ENCODE measurements at regions not wholly inside any gene's neighbourhood (a gene's known extent, or its start where the extent isn't known, plus 50 kb on each side); places are given as distances from the start of the nearest gene placed in this dataset.
"Not testable (repeated sequence)": the region's sequence is repeated elsewhere in the genome, so short reads cannot be mapped to it uniquely, and the experiment has no call there.

DNA sequence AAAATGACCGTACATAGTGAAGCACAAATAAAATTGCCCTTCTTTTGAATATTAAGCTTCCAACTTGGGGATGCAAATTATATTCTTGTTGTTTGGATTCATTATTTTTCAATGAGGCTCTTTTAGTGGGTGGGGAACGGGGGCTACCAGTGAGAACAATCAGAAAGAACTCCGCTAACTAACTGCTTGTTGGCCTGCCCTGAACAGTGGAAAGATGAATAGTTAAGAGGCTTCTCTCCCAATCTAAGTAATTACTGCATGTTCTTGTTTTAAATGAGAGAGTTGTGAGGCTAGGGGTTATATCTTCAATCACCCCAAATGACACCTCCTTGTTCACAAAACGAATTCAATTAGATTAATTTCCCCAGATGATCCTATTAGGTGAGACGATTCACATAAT, 322.0 kb downstream of the FAT3 start:
- FAIRE-seq = no peak

- FAIRE-seq = no peak
Observed at GRCh38 chr11:92550411-92550810, 325.8 kb downstream of the FAT3 start.

DNA sequence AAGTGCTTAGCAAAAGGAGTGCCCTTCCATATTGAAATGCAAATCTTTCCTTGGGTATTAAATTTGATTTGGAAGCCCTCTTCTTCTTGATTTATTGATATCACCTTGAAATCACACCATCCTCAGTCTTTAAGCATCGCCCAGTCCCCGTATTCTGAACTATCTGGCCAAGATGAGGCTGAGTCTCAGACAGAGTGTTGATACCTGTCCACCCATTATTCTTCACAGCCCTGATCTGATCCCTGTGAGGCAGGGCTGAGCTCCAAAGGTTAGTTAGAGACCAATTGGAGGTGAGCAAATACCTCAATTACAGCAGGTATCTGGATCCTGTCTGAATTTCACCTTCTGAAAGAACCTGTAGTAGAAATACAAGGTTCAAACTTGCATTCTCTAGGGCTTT, 326.3 kb downstream of the FAT3 start:
- FAIRE-seq = no peak

DNA sequence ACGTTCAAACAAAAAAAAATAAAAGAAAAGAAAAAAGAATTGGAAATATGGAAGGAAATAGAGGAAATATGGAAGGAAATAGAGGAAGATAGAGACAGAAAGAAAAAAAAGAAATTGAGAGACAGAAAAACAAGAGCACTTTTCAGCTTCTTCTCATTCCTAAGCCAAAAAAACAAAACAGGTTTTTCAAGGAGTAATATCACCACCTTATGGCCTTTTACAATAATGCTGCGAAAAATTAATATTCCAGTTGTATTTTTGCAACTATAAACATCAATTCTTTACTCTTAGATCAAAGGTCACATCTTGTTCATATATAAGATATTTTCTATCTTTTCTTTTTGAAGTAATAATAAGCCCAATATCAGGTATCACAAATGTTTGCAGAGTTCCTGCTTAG, 328.3 kb downstream of the FAT3 start:
- peak; percentile 27 for FAIRE-seq

DNA sequence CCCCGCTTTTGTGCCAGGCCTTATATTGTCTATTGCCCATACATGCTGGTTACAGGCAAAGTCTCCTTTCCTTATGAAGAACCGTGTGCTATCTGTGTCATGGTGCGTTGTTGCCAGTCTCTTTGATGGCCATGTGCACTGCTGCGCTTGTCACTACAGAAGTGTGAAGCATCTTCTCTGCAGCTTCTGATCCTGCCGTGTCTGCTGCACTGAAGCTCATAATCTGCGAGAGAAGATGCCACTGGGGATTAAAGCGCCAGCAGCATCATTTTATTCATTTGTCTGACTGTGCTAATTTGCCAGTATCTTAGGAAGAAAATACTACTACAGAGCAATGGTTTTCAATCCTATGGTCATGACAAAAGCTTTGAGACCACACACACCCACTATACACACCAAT, 330.1 kb downstream of the FAT3 start:
- FAIRE-seq = no peak

- FAIRE-seq = no peak
Observed at GRCh38 chr11:92556431-92556830, 331.8 kb downstream of the FAT3 start.

DNA sequence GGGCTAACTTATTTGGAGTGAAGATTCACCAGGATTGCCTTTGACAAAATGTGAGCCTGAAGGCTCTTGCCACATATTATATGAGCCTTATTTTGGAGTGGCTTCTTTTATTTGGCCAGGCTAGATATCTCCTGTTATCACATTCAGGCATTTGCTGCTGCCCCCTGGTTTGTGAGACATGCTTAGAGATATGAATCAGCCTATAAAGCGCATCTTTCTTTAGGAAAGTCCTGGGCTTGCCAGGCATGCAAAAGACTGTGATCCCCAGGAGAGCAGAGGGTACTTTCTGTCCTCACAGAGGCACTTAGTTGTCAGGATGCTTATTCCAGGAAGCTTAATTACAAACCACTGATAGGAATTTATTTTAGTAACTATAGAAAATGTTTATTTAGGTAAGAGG, 333.3 kb downstream of the FAT3 start:
- no peak for FAIRE-seq

GRCh38 chr11:92558323-92558722, 333.7 kb downstream of the FAT3 start:
- no peak for FAIRE-seq

DNA sequence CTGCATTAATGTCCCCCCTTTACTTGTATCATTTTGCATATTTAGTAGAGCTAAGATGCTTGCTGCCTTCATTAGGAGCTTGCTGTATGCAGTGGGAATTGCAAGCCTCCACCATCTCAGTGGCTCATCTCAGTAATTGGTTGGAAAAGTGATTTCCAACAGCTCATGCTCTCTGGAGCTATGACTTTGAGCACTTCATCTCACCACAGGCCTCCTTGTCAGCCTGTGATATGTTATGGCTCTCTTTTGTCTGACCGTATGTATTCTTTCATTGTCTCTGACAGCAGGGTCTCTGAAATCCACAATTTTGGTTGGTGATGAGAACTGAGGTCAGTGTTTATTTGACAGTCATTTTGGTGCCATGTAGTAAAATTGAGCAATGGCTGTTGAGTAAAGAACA, 345.1 kb downstream of the FAT3 start:
- FAIRE-seq = no peak

DNA sequence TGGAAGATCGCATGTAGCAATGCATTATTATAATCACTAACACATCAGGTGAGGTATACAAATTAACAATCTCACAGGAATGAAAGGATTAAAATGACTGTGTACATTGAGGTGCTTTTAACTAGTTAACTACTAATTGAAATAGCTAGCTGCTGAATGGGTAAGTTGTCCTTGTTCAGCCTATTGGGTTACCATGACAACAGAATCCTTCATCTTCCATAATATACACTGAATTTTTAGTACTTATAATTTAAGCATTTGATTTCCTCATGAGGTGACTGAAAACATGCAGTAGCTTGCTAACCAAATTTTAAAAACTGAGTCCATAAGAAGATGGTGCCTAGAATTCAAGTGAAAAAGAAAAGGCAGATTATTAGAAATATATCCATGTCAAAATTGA, 347.9 kb downstream of the FAT3 start:
- no peak for FAIRE-seq

GRCh38 chr11:92576315-92576714, 351.7 kb downstream of the FAT3 start:
- no peak for FAIRE-seq

DNA sequence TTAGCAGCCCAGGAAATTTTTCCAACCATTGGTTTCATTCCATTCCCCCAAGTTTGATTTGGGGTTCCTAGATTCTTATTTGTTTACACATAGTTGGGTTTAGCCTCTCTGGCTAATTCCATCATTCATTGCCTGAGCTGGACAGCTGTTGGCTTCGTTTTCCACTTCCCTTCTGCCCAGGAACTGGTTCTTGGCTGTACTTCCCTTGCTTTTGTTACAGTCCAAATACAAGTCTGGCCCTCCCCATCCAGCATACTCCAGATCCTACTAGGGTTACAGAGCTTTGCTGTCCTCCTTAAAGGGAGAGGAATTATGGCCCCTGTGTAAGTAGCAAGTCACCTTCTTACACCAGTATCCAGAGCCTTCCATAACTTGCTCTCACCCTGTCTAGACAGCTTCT, 356.3 kb downstream of the FAT3 start:
- FAIRE-seq = no peak

GRCh38 chr11:92588393-92588792, 363.8 kb downstream of the FAT3 start:
- FAIRE-seq = no peak

DNA sequence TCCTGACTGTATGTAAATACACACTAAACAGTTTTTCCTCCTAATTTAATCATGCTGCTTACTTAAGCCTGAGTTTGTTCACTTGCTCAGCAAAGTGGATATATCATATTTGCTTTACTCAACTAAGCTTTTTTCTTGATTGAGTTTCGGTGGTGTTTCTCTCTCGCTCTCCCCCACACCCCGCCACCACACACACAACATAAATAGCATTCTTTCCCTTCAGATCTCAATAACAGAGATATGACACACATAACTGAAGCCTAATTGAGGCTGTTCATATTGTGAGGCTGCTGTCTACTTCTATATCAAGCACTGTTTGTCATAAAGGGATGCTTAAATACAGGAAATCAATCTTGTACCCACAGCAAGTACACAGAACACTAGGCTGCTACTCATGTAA, 364.9 kb downstream of the FAT3 start:
- peak; percentile 66 for FAIRE-seq

GRCh38 chr11:92591521-92591920, 366.9 kb downstream of the FAT3 start:
- peak; percentile 68 for FAIRE-seq

DNA sequence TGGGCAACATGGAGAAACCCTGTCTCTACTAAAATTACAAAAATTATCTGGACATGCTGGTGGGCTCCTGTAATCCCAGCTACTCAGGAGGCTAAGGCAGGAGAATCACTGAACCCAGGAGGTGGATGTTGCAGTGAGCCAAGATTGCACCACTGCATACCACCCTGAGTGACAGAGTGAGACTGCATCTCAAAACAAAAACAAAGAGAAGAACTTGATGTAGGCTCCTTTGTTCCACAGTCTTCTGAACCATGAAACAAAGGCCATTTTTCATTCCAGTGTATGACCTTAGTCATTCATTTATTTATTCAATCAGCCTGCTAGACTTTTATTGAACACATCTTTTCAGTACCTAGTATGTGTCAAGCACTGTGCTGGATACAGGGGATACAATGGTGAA, 369.6 kb downstream of the FAT3 start:
- no peak for FAIRE-seq

DNA sequence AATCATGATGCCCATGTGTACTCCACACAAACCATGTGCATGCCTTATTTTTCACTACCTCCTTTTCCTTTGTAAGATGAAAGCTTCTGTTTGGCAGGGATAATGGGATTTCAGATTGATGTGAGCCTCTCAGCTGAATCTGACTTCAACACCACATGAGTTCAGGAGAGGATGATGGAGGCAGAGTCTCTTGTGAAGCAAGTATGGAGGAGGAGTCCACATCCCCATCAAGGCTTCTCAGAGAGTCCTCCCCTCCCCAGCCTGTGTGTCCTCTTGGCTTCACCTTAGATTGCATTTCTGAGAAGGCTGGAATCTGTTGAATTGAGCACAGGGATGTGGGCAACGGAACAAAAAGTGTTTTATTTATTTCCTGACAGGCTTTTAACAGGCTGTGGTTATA, 370.4 kb downstream of the FAT3 start:
- no peak for FAIRE-seq

DNA sequence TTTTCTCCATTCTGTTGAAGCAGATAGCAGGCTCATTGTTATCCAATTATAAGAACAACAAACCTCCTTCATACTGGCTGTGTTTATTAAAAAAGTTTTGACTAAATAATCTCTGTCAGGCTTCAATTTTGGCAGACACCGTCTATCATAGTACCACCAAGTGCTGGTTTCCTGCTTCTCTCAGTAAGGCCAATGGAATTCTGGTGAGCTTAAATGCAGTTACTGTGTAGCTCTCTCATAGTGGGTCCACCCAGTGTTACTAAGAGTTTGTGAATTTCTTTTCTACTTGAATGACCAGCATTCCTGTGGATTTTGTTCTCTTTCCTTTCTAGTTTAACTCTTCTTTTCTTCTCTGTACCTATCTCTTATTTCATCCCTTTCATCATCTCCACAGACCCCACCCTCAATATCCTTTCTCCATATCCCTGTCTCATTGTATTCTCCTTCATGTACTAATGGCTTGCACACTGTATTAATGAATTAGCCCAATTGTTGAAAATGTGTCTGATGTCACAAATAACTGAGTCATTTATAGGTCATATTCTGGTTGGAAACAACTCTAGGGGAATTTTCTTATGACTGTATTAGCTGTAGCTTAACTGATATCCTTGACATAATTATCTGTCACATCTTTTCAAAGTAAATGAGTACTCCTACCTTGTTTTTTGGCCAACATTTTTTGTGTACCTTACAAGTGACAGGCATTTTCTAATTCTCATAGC, 372.1 kb downstream of the FAT3 start:
- FAIRE-seq = no peak

DNA sequence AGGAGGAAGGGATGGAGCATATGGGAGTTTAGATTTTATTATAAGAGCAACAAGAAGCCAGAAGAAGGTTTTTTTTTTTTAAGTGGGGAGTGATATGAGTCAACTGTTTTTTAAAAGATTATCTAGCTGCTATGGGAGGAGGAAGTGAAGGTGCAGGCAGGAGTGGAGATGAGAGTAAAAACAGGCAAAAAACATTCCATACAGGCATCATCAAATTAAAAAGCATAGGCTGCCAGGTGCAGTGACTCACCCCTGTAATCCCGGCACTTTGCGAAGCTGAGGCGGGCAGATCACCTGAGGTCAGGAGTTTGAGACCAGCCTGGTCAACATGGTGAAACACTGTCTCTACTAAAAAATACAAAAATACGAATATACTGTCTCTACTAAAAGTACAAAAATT, 368.4 kb upstream of the MTNR1B start:
- no peak for FAIRE-seq

DNA sequence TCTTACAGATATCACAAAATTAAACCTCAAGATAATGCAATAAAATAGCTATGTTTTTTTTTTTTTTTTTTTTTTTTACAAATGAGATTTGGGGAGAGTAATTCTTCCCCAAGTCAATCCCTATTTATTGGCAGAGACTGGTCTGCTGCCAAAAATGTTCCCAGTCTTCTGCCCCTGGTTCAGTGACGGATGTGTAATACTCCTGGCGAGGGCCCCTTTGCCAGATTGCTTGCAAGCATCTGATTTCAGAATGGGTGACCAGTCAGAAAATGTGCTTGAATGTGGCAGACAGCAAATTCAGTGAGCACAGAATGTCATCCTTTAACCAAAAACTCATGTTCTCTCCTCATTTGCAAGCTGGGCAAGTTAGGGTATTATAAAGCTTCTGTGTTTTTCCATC, 363.8 kb upstream of the MTNR1B start:
- no peak for FAIRE-seq

DNA sequence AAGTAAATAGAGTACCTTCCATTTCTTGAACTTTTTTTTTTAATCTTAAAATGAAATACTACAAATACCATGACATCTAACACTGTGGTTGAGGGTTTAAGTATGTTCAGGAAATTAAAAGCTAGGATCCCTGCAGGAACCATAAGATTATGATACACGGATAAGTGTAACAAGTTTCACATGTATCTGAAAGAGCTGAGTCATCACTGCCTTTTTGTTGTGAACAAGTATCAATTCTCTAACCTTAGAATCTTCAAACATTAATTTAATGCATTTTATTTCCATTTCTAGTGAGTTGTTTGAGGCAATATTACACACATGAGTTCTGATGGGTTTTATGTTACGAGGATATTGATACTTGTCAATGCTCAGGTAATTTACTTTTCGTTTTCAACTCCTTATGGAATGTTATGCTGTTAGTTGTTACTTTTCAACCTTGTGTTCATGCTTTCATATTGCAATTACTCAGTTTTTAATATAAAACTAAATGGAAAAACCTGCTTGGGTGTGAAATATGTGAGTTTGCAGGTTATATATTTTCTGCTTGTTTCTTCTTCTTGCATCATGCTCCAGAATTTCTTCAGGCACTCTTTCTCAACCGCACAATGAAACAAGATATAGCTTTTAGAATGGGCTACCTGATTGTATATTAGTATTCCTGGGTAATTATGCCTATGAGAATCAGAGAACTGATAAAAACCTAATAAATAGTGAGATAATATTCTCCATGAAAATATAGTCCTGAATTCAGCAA, 361.3 kb upstream of the MTNR1B start:
- FAIRE-seq = no peak

DNA sequence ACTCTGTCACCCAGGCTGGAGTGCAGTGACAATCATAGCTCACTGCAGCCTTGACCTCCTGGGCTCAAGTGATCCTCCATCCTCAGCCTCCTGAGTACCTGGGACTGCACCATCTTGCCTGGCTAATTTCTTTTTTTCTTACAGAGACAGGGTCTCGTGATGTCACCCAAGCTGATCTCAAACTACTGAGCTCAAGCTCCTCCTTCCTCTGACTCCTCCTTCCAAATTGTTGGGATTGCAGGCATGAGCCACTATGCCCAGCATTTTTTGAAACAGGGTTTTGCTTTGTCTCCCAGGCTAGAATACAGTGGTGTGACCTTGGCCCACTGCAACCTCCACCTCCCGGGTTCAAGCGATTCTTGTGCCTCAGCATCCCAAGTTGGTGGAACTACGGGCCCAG, 358.3 kb upstream of the MTNR1B start:
- no peak for FAIRE-seq

GRCh38 chr11:92618020-92618419, 351.4 kb upstream of the MTNR1B start:
- FAIRE-seq = not testable (repeated sequence)

DNA sequence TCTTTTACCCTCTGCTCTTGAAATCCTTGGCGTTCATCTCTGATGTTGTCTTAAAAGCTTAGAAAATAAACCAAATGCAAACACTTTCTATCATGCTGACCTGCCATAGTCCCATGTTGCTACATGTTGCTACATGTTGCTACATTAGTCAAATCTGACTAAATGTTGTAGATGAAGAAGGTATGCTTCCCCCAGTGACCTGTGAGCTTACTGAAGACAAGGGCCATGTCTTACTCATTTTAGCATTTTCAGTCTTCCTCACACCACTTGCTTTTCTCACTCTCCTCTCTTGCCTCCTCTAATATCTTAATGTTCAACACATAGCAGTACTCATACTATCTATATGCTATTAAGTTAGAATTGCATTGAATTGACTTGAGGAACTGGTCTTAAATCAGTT, 346.4 kb upstream of the MTNR1B start:
- no peak for FAIRE-seq

DNA sequence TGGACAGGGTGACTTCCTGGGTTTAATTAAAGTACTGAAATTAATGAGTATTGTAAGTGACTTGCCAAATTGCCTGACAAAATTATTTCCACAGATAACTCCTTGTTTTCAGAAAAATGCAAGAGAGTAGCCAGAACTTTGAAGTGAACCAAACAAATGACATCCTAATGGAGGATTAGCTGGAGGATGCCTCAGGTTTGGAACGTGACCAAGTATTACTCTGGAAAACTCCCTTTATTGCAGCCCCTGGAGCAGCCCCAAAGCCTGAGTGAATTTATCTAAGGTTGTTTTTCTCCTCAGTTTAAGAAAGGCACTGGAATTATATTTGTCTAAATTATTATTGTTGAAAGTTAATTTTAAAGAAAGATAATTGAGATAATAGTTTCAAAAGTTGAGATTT, 343.6 kb upstream of the MTNR1B start:
- no peak for FAIRE-seq
